Endodermal cell (in vitro differentiated cells): ENCODE measurements at regions not wholly inside any gene's neighbourhood (a gene's known extent, or its start where the extent isn't known, plus 50 kb on each side); places are given as distances from the start of the nearest gene placed in this dataset.

Experiments used
- DNase-seq: peaks from one replicate; pipeline ENCODE4 v3.0.0-alpha.2; 2017
- H3K27ac ChIP-seq: 2 replicates; pipeline ENCODE4 v1.5.1; 2013; ENCODE audit warnings: mild to moderate bottlenecking, low read depth, low read length, moderate library complexity
- H3K27me3 ChIP-seq: 2 replicates; pipeline ENCODE4 v1.6.1; 2013; ENCODE audit warnings: mild to moderate bottlenecking, low read length, moderate library complexity; ENCODE audit not compliant: insufficient read depth, control insufficient read depth, poor library complexity, severe bottlenecking
- H3K36me3 ChIP-seq: 2 replicates; pipeline ENCODE4 v1.7.0; 2013; ENCODE audit warnings: mild to moderate bottlenecking, low read length, moderate library complexity; ENCODE audit not compliant: control insufficient read depth, insufficient read depth
- H3K4me1 ChIP-seq: one replicate; pipeline ENCODE4 v1.7.0; 2013; ENCODE audit warnings: low read length; ENCODE audit not compliant: control insufficient read depth, insufficient read depth
- H3K4me3 ChIP-seq: 2 replicates; pipeline ENCODE4 v1.5.1; 2013; ENCODE audit warnings: mild to moderate bottlenecking, low read length, moderate library complexity
- H3K9ac ChIP-seq: 2 replicates; pipeline ENCODE4 v1.6.1; 2013; ENCODE audit warnings: mild to moderate bottlenecking, low read length, moderate library complexity; ENCODE audit not compliant: poor library complexity, severe bottlenecking; ENCODE audit errors: extremely low read depth
- H3K9me3 ChIP-seq: 2 replicates; pipeline ENCODE4 v1.6.1; 2013; ENCODE audit warnings: mild to moderate bottlenecking, low read length, moderate library complexity; ENCODE audit not compliant: control insufficient read depth
- H3K27ac Mint-ChIP-seq: 2 replicates; pipeline ENCODE4 v1.8.0; 2020; ENCODE audit warnings: mixed read lengths
- H3K27me3 Mint-ChIP-seq: 2 replicates; pipeline ENCODE4 v1.8.0; 2021; ENCODE audit warnings: mild to moderate bottlenecking, mixed read lengths; ENCODE audit not compliant: insufficient read depth
- H3K36me3 Mint-ChIP-seq: 2 replicates; pipeline ENCODE4 v1.8.0; 2020; ENCODE audit warnings: low read depth, mixed read lengths
- H3K4me1 Mint-ChIP-seq: 2 replicates; pipeline ENCODE4 v1.8.0; 2020; ENCODE audit warnings: mixed read lengths
- H3K4me3 Mint-ChIP-seq: 2 replicates; pipeline ENCODE4 v1.8.0; 2020; ENCODE audit warnings: mild to moderate bottlenecking, moderate library complexity, mixed read lengths
- H3K9me3 Mint-ChIP-seq: 2 replicates; pipeline ENCODE4 v1.8.0; 2020; ENCODE audit warnings: mild to moderate bottlenecking, mixed read lengths
- WGBS, 2 experiments: methylation state at CpG; one replicate each; pipeline versions ENCODE4 v1.1.5 to v1.1.7; 2013; ENCODE audit warnings: missing lambda C conversion rate in 2 of 2, mixed read lengths in 1 of 2; ENCODE audit not compliant: insufficient coverage in 1 of 2, insufficient read length in 1 of 2; 5-methylcytosine and 5-hydroxymethylcytosine counted together
- TF ChIP-seq, protein P1 (sequence below): fragments of 200-600 bp; sonication (generic); conservative IDR thresholded peaks from 2 replicates; pipeline ENCODE4 v1.5.0; 2021; ENCODE audit warnings: antibody characterized with exemption, mild to moderate bottlenecking

DNA sequence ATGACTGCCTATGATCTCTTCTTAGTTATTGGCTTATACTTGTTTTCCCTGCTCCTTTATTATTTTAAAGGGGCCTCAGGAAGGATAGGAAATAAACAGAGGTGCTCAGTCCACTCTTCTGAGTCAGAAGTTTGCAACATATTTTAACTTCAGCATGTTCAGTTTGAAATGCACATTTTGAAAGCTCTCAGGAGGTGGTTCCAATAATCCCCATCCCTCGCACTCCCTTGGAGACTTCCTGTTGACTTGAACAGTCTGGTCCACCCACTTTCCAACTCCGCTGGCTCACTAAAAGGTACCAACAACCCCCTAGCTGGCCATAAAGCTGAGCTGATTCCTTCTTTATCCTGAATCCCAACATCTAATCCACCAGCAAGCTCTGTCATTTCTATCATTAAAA lies 78.3 kb upstream of the DUSP21 start:
- 90% methylated on average over 2 of the region's 2 CpGs; no CpG with 5 or more reads in 1 of the 2 experiments for WGBS, 2 experiments
- DNase-seq = no peak
- Histone ChIP-seq H3K36me3 (no peaks in the 10 kb centered on the region), H3K27ac (no peak overlapping the region), H3K4me1 (no peaks in the 10 kb centered on the region), H3K9me3 (no peaks in the 10 kb centered on the region), H3K4me3 (no peak overlapping the region), H3K27me3 (no peaks in the 10 kb centered on the region), H3K9ac (no peak overlapping the region)
- H3K4me3 Mint-ChIP-seq = no peak overlapping the region
- H3K4me1 Mint-ChIP-seq = peaks cover 7% of the 10 kb centered on the region
- no peaks in the 10 kb centered on the region for H3K27me3 Mint-ChIP-seq
- peaks cover 51% of the 10 kb centered on the region for H3K9me3 Mint-ChIP-seq
- TF ChIP-seq, protein P1, sequence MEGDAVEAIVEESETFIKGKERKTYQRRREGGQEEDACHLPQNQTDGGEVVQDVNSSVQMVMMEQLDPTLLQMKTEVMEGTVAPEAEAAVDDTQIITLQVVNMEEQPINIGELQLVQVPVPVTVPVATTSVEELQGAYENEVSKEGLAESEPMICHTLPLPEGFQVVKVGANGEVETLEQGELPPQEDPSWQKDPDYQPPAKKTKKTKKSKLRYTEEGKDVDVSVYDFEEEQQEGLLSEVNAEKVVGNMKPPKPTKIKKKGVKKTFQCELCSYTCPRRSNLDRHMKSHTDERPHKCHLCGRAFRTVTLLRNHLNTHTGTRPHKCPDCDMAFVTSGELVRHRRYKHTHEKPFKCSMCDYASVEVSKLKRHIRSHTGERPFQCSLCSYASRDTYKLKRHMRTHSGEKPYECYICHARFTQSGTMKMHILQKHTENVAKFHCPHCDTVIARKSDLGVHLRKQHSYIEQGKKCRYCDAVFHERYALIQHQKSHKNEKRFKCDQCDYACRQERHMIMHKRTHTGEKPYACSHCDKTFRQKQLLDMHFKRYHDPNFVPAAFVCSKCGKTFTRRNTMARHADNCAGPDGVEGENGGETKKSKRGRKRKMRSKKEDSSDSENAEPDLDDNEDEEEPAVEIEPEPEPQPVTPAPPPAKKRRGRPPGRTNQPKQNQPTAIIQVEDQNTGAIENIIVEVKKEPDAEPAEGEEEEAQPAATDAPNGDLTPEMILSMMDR = no peak
- no peaks in the 10 kb centered on the region for H3K36me3 Mint-ChIP-seq
- no peak overlapping the region for H3K27ac Mint-ChIP-seq

DNA sequence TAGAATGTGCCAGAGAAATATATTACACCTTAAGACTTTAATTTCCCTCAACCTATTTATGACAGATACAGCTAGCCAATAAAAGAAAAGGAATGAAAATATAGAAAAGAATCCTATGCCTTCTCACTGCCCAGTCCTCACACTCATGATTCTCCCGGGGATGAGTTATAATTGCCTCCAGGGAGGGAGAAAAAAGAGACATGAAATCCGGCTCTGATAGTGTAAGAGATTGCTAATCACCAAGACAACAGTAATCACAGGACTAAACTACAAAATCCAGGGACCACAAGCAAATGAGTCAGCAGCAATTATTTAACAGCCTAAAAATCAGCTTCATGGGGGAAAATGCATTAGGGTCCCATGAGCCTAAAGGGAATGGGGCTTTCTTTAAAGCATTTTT lies 95.9 kb upstream of the DUSP21 start:
- WGBS, 2 experiments = no CpG with 5 or more reads among the region's 2 CpGs
- no peak overlapping the region for H3K9ac ChIP-seq
- no peak overlapping the region for H3K4me3 ChIP-seq
- no peaks in the 10 kb centered on the region for H3K27me3 Mint-ChIP-seq
- peaks cover 55% of the 10 kb centered on the region for H3K9me3 Mint-ChIP-seq
- no peak overlapping the region for H3K27ac ChIP-seq
- H3K4me1 ChIP-seq = no peaks in the 10 kb centered on the region
- no peaks in the 10 kb centered on the region for H3K36me3 ChIP-seq
- DNase-seq = no peak
- H3K36me3 Mint-ChIP-seq = no peaks in the 10 kb centered on the region
- no peak overlapping the region for H3K4me3 Mint-ChIP-seq
- peaks cover 3% of the 10 kb centered on the region for H3K4me1 Mint-ChIP-seq
- no peaks in the 10 kb centered on the region for H3K27me3 ChIP-seq
- H3K27ac Mint-ChIP-seq = no peak overlapping the region
- TF ChIP-seq, protein P1 = no peak
- no peaks in the 10 kb centered on the region for H3K9me3 ChIP-seq

DNA sequence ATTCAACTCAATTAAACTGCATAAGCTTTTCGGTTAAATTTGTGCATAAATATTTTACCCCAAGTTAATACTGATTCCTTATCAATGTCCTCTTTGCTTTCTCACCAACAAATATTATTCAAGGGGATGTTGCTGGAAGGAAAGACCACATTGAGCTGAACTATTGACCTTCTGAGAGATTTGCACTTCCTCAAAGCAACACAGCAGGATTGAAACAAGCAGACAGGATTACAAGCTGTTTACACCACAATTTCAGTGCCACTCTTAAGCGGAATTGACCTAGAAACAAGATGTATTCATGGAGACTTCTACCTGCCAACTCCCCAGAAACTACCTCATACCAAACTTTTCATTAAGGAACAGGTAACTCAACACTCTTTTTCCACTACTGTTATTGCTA lies 96.5 kb upstream of the DUSP21 start:
- no peak overlapping the region for H3K9ac ChIP-seq
- H3K27me3 Mint-ChIP-seq = no peaks in the 10 kb centered on the region
- no peaks in the 10 kb centered on the region for H3K36me3 ChIP-seq
- DNase-seq = no peak
- H3K4me1 ChIP-seq = no peaks in the 10 kb centered on the region
- no peak overlapping the region for H3K27ac ChIP-seq
- no peaks in the 10 kb centered on the region for H3K36me3 Mint-ChIP-seq
- H3K27me3 ChIP-seq = no peaks in the 10 kb centered on the region
- no peak overlapping the region for H3K27ac Mint-ChIP-seq
- no peak overlapping the region for H3K4me3 Mint-ChIP-seq
- TF ChIP-seq, protein P1 = no peak
- H3K9me3 Mint-ChIP-seq = peaks cover 53% of the 10 kb centered on the region
- H3K4me3 ChIP-seq = no peak overlapping the region
- no peaks in the 10 kb centered on the region for H3K9me3 ChIP-seq
- peaks cover 10% of the 10 kb centered on the region for H3K4me1 Mint-ChIP-seq
- 55% methylated on average over 2 of the region's 2 CpGs; no CpG with 5 or more reads in 1 of the 2 experiments for WGBS, 2 experiments
